Calu3 (cell line): ENCODE measurements at regions not wholly inside any gene's neighbourhood (a gene's known extent, or its start where the extent isn't known, plus 50 kb on each side); places are given as distances from the start of the nearest gene placed in this dataset.

ENCODE experiments used
- BruUV-seq: library from RNA; stranded (reverse); fragments of 400-500 nt; replicated peaks from 2 replicates; lab custom pipeline; 2021; lab: Mats Ljungman, UMichigan
- CTCF ChIA-PET: fragments of 300-600 bp; sonication (Branson Sonifier 250); formaldehyde crosslinking; loops from one replicate; lab custom pipeline; 2022; ENCODE audit warnings: antibody characterized with exemption; lab: Charles Lee
- DNase-seq: peaks from one replicate; pipeline ENCODE4 v3.0.0; 2022
- H3K27ac Mint-ChIP-seq: one replicate; pipeline ENCODE4 v1.8.0; 2022; ENCODE audit warnings: mixed read lengths; ENCODE audit not compliant: unreplicated experiment
- H3K27me3 Mint-ChIP-seq: one replicate; pipeline ENCODE4 v1.8.0; 2022; ENCODE audit warnings: mixed read lengths; ENCODE audit not compliant: unreplicated experiment
- H3K36me3 Mint-ChIP-seq: one replicate; pipeline ENCODE4 v1.8.0; 2022; ENCODE audit warnings: mild to moderate bottlenecking, moderate library complexity, mixed read lengths; ENCODE audit not compliant: insufficient read depth, unreplicated experiment
- H3K4me1 Mint-ChIP-seq: one replicate; pipeline ENCODE4 v1.8.0; 2022; ENCODE audit warnings: mild to moderate bottlenecking, low read depth, mixed read lengths; ENCODE audit not compliant: unreplicated experiment
- H3K4me3 Mint-ChIP-seq: one replicate; pipeline ENCODE4 v1.8.0; 2022; ENCODE audit warnings: mild to moderate bottlenecking, low read depth, moderate library complexity, mixed read lengths; ENCODE audit not compliant: unreplicated experiment
- H3K9me3 Mint-ChIP-seq: one replicate; pipeline ENCODE4 v1.8.0; 2022; ENCODE audit warnings: low read depth, mixed read lengths; ENCODE audit not compliant: unreplicated experiment
- intact Hi-C: fragments of 100-400 bp; cut with micrococcal nuclease; formaldehyde crosslinking; loops from one replicate; pipeline ENCODE4 v1.10.0; 2022; ENCODE audit not compliant: unreplicated experiment
- TF ChIP-seq, protein P1 (sequence below): fragments of 200-600 bp; IDR thresholded peaks from one replicate; pipeline ENCODE4 v1.8.0; 2022; ENCODE audit warnings: antibody characterized with exemption; ENCODE audit not compliant: unreplicated experiment

DNA sequence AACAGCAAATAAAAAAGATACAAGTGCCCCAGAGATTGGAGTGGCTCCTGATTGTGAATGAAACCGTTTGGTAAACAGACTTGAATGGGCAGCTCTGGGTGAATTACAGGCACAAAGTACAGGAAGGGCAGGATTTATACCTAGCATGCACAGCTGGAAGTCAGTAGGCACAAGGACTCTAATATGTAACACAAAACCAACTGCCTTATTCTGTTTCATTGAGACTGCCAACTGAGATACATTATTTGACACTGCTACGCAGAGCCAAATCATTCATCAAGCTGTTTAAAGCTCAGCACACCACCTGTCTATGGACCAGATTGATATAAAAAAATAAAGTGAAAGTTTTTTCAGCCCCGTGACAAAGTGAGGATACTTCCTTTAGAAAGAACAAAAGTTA is 541.2 kb downstream of the NUP35 start:
- intact Hi-C loops = no loop called here
- H3K27ac Mint-ChIP-seq = no peak overlapping the region

DNA sequence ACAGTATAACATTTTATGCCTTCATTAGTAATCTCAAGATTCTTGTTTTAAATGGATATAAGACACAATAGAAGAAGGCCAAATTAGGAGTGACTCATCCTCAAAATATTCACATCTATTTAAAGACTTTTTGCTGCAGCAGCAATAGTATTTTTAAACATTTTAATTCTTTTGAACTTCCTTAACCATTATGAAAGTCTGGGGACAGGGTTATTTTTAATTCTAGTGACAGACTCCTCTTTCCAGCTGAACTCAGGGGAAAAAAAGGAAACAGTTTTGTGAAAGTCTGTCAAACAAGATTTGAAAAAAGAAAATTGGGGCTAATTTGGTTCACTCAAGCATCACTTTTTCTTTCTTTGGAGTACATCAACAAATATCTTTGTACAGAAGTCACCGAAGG is 541.8 kb downstream of the NUP35 start:
- Mint-ChIP-seq H3K4me3 (no peak overlapping the region), H3K4me1 (no peaks in the 10 kb centered on the region), H3K9me3 (no peaks in the 10 kb centered on the region), H3K27ac (no peak overlapping the region), H3K36me3 (no peaks in the 10 kb centered on the region), H3K27me3 (no peaks in the 10 kb centered on the region)
- intact Hi-C loops = no loop called here
- TF ChIP-seq, protein P1, sequence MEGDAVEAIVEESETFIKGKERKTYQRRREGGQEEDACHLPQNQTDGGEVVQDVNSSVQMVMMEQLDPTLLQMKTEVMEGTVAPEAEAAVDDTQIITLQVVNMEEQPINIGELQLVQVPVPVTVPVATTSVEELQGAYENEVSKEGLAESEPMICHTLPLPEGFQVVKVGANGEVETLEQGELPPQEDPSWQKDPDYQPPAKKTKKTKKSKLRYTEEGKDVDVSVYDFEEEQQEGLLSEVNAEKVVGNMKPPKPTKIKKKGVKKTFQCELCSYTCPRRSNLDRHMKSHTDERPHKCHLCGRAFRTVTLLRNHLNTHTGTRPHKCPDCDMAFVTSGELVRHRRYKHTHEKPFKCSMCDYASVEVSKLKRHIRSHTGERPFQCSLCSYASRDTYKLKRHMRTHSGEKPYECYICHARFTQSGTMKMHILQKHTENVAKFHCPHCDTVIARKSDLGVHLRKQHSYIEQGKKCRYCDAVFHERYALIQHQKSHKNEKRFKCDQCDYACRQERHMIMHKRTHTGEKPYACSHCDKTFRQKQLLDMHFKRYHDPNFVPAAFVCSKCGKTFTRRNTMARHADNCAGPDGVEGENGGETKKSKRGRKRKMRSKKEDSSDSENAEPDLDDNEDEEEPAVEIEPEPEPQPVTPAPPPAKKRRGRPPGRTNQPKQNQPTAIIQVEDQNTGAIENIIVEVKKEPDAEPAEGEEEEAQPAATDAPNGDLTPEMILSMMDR = no peak
- no peak for DNase-seq
- BruUV-seq = no TSS peak
- CTCF ChIA-PET = no interaction called here

More for the DNA sequence above, 541.2 kb downstream of the NUP35 start:
- H3K9me3 Mint-ChIP-seq = no peaks in the 10 kb centered on the region
- H3K4me3 Mint-ChIP-seq = no peak overlapping the region
- CTCF ChIA-PET = no interaction called here
- no peaks in the 10 kb centered on the region for H3K36me3 Mint-ChIP-seq
- no peak for DNase-seq
- no peaks in the 10 kb centered on the region for H3K4me1 Mint-ChIP-seq
- no peaks in the 10 kb centered on the region for H3K27me3 Mint-ChIP-seq
- TF ChIP-seq, protein P1 = no peak
- BruUV-seq = no TSS peak

DNA sequence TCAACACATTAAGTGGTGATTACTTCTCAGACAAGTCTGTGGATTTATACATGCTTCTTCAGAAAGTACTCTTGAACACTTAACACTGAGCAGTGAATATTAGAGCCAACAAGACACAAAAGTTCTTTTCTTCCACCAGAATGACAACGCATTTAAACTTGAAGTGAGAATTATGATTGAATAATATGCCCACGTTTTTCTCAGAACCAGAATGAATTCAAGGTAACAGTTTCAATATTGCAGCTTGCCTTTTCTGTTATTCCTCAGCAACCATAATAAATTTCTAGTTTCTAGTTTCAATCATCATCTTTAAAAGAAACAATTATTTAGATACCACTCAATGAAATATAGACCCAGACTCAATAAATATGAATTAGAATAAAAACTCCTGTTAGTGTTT is 547.0 kb downstream of the NUP35 start:
- intact Hi-C loops = no loop called here
- DNase-seq = no peak
- Mint-ChIP-seq H3K36me3 (no peaks in the 10 kb centered on the region), H3K9me3 (no peaks in the 10 kb centered on the region), H3K4me3 (no peak overlapping the region), H3K4me1 (no peaks in the 10 kb centered on the region), H3K27me3 (no peaks in the 10 kb centered on the region), H3K27ac (no peak overlapping the region)
- CTCF ChIA-PET = no interaction called here
- BruUV-seq = no TSS peak
- TF ChIP-seq, protein P1 = no peak

DNA sequence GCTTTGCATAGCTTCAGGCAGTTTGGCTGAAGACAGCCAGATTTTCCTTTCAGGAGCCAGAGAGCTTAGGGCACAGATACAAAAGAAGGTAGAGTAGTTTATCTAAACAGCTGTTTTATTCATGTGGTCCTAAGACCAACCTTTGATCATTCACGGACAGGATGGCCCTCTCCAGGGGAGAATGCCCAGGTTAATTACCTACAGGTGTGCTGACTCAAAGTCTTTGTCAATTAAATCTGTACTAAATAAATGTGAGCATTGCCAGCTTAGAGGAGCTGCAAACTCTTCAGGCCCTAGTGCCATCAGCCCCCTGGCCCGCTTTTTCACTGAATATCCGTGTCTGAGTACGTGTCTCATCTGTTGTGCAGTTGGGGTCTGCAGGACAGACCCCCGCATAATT is 554.7 kb downstream of the NUP35 start:
- Mint-ChIP-seq H3K4me3 (no peak overlapping the region), H3K27me3 (no peaks in the 10 kb centered on the region), H3K36me3 (no peaks in the 10 kb centered on the region), H3K27ac (no peak overlapping the region), H3K4me1 (no peaks in the 10 kb centered on the region), H3K9me3 (peaks cover 5% of the 10 kb centered on the region)
- no TSS peak for BruUV-seq
- CTCF ChIA-PET = no interaction called here
- TF ChIP-seq, protein P1 = no peak
- DNase-seq = no peak
- intact Hi-C loops = no loop called here
